Left lobe of liver (tissue), 2 donors: ENCODE measurements at regions not wholly inside any gene's neighbourhood (a gene's known extent, or its start where the extent isn't known, plus 50 kb on each side); places are given as distances from the start of the nearest gene placed in this dataset.

ENCODE experiments used
- ATAC-seq: fragments of 200-7000 bp; cut with Tn5 transposase; one replicate; pipeline ENCODE4 v1.9.1; 2020; ENCODE audit warnings: mild to moderate bottlenecking, moderate library complexity
- DNase-seq: peaks from one replicate; pipeline ENCODE4 v3.0.0-alpha.2; 2020; ENCODE audit warnings: low spot score
- donor health status: DM: no; HTN: no; CAD: no; lungs with moderate emphysema.
- donor health status: DM: no; HTN: yes; CAD: no.

DNA sequence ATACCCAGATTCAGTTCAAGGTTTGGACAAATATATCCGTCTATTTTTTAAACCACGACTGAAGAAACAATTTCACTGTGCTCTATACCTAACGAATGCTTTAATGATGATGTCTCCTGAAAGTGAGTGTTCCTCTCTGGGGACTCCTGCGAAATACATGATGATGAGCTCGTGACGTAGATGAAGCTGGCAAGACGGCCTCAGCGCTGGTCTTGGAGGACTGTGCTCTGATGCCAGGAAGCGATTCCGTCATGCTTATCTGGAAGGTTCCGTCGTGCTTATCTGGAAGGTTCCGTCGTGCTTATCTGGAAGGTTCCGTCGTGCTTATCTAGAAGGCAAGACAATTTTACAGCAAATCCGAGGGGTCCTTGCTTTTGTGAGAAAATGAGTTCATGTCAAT is 250.8 kb upstream of the IRX2 start:
- no peak for ATAC-seq
- DNase-seq = no peak

GRCh38 chr5:3000631-3001030 is 249.2 kb upstream of the IRX2 start:
- no peak for DNase-seq

GRCh38 chr5:2999926-3000325 is 248.4 kb upstream of the IRX2 start:
- DNase-seq = no peak
- ATAC-seq = no peak

More at GRCh38 chr5:3000631-3001030, 249.2 kb upstream of the IRX2 start:
- no peak for ATAC-seq

- ATAC-seq = no peak
- no peak for DNase-seq
These were observed 246.6 kb upstream of the IRX2 start for GRCh38 chr5:2998106-2998505.

- ATAC-seq (no peak), DNase-seq (no peak)
These were observed 245.7 kb upstream of the IRX2 start for GRCh38 chr5:2997179-2997578.

GRCh38 chr5:2996687-2997086 is 245.2 kb upstream of the IRX2 start:
- DNase-seq (no peak), ATAC-seq (no peak)

DNA sequence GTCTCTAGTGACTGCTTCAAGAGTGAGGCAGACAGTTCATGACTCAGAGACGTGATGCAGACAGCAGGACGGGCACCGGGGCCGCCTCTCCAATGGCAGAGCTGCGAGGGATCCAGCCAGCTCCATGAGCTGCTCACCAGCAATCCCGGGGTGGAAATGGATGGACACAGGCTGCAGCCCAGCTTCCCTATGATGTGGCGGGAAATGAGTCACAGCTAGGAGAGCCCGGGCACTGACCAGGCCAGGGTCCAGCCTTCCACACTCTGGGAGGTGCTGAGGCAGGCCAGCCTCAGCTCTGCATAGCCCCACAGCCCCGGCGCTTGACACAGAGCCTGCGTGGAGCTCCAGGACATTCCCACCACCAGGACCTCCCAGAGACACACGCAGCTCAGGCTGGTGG is 244.8 kb upstream of the IRX2 start:
- ATAC-seq (no peak), DNase-seq (no peak)

- ATAC-seq = no peak
- DNase-seq = no peak
These were observed 244.2 kb upstream of the IRX2 start for GRCh38 chr5:2995667-2996066.

DNA sequence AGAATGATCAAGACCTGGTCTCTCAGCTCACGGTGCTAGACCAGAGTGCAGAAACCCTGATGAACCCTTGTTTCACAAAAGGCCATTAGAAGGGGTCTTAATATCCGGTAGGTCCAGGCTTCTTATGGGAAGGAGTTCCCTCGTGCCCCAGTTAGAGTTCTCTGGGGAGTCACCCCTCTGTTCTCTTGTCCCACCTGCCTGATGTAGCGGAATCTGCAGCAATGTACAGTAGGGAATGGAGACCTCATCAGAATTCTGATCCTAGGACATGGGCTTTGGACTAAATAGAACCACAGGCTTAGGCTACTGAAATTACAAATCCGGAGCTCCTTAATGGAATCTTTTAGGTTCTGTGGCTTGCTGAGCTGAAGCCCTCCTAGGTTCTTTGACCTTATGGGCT is 243.6 kb upstream of the IRX2 start:
- ATAC-seq = no peak
- DNase-seq = no peak

GRCh38 chr5:2993771-2994170 is 242.3 kb upstream of the IRX2 start:
- DNase-seq = no peak
- no peak for ATAC-seq

DNA sequence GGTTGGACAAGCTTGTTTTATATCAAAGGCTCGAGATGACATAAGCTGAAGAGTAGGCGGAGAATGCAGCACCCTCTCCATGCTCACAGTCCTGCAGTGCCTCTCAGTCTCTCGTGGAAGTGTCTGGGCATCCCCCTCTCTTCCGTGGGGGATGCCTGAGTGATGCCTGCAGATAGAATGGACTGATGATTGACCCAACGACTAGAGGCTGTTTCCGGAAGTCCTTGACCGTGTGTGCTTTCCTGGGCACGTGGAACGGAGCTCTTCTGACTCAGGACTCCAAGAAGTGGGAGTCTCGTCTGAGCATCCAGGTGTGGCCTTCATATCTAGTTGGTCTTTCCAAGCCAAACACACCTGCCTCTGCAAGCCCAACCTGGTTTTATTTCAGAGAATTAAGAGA is 241.8 kb upstream of the IRX2 start:
- DNase-seq = no peak
- no peak for ATAC-seq

DNA sequence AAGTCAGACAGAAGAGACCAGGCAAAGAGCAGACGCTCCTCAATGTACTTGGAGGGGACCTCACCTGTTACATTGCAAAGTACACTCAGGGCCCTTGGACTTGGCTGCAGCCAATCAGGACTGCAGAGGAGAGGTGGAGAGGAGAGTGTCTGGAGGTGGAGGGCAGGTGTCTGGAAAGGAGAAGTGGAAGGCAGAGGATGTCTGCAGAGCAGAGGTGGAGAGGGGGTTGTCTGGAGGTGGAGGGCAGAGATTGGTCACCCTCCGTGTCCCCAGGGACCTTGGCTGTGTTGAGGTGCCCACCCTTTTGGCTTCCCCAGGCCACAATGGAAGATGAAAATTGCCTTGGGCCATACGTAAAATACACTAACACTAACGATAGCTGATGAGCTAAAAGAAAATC is 241.3 kb upstream of the IRX2 start:
- ATAC-seq = no peak
- no peak for DNase-seq

DNA sequence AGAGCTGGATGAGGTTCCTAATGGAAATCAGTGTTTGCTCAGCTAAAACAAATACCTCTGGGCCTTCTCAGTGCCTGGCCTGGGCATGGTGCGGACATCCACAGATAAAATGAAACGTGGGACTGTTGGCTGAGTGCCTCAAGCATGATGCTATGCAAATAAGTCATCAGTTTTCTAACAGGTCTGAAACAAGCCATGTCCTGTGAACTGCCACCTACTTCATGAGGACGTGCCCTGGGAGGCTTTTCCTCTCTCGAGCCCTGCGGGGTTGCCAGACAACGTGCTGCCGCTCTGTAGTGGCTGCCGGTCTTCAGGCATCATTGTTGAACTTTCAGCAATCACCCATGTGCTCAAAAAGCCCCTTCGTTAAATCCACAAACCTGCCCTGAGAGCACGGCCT is 240.4 kb upstream of the IRX2 start:
- no peak for DNase-seq
- ATAC-seq = no peak

DNA sequence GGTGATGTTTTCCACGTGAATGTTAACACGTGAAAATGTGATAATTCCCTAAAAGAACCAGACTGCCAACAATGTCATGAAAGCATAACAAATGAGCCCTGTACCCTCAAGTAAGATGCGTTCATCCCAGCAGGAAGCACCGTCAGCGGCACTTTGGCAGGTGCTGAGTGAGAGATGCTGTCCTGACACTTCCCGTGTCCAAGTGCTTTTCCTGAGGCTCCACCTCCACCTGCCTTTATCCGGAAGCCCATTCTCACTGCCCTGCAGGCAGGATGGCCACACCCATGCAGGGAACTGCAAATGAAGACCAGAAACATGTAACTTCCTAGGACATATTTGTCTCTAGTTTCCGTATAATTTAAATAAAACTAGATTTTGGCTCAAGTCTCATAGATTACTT is 238.0 kb upstream of the IRX2 start:
- ATAC-seq (no peak), DNase-seq (no peak)

GRCh38 chr5:2986301-2986700 is 234.8 kb upstream of the IRX2 start:
- DNase-seq = no peak
- no peak for ATAC-seq

- ATAC-seq (no peak), DNase-seq (no peak)
These were observed 234.2 kb upstream of the IRX2 start for GRCh38 chr5:2985718-2986117.

DNA sequence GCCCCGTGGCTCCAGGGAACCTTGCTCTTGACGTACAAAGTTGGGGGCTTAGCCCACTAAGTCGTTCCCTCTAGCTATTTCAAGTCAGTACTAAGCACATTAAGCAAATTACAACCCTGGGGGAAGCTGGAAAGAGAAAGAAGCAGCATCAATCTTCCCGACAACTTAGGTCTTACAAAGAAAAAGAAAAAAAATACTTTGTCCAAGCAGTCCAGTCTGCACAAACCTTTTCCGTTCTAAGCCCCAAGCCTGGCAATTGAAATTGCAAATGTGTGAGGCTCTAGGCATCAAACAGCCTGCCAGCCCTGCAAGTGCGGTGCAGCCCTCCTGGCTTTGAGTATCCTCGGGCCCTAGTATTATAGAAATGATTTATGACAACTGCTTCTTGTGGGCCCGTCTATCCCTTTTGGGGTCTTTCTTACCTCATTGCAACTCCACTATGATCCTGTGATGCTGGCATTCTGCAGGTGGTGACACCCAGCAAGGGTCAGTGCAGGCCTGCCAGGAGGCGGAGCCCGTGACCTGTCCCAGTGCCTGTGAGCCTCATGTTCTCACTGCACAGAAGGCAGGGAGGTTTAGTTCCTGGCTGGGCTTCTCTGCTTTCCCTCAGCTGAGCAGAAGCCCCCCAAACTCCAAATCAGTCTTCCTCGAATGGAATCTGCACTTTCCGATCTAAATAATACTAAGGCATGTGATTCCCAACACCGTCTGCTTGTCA is 232.3 kb upstream of the IRX2 start:
- ATAC-seq (no peak), DNase-seq (no peak)

DNA sequence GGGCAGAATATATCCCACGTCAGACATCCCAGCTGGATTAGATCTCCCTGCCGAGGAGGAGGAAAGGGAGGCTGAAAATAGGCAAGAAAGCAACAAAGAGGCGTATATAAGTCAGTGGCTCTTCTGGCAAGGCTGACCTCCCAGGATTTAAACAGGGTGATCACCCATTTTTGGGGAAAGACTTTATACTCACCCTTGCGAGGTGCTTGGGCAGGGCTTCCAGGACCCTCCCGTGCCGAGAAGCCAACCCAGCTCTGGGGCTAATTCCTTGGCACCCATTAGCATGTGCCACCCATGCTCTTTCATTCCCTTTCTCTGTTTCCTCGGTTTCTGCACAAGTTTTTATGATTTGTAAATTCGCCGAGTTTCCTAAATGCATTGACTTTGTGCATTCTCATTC is 230.2 kb upstream of the IRX2 start:
- no peak for ATAC-seq
- DNase-seq = no peak

- ATAC-seq = no peak
These were observed 229.6 kb upstream of the IRX2 start for GRCh38 chr5:2981035-2981434.

GRCh38 chr5:2960294-2960693 is 208.8 kb upstream of the IRX2 start:
- DNase-seq = no peak

More at GRCh38 chr5:2981035-2981434, 229.6 kb upstream of the IRX2 start:
- no peak for DNase-seq

GRCh38 chr5:2958976-2959375 is 207.5 kb upstream of the IRX2 start:
- DNase-seq (no peak), ATAC-seq (no peak)

More at GRCh38 chr5:2960294-2960693, 208.8 kb upstream of the IRX2 start:
- ATAC-seq = no peak

GRCh38 chr5:2948875-2949274 is 197.4 kb upstream of the IRX2 start:
- DNase-seq (no peak), ATAC-seq (no peak)

GRCh38 chr5:2946315-2946714 is 194.8 kb upstream of the IRX2 start:
- DNase-seq = no peak
- no peak for ATAC-seq
